ENCODE measurements at regions not wholly inside any gene's neighbourhood (a gene's known extent, or its start where the extent isn't known, plus 50 kb on each side); places are given as distances from the start of the nearest gene placed in this dataset.
"Not testable (repeated sequence)": the region's sequence is repeated elsewhere in the genome, so short reads cannot be mapped to it uniquely, and the experiment has no call there.

DNA sequence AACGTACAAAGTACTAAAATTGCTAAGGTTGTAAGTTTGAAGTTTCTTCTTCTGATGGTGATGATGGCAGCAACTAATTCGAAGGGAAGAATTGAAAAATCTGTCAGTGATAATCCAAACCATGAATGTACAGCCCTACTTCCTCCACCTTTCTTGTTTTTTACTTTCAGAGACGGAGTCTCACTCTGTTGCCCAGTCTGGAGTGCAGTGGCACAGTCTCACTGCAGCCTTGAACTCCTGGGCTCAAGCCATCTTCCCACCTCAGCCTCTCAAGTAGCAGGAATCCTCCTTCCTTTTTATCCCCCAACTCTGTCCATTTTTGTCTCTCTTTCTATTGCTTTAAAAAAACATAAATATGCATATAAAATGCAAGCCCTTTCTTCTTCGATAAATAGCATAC lies 112.3 kb upstream of the SOX21 start:
- DNase-seq (ENCODE audit: low read depth, low spot score) = no peak

DNA sequence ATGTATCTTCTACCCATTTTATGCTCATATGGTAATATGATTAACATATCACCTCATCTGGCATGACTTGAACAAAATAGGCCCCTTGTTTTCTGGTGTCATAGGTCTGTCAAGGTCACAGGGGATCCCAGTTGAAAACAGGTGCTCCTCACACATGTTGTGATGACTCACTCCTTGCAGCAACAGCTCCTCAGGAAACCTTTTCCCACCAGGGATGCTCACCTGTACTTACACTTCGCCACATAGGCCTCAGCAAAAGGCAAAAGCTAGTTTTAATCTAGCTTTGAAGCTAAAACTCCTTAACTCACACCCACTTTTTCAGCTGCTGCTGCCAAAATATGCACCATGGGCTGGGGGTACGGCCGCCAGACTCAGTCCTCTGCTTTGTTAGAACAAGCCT lies 110.0 kb upstream of the SOX21 start:
- DNase-seq (ENCODE audit: low read depth, low spot score) = no peak

DNA sequence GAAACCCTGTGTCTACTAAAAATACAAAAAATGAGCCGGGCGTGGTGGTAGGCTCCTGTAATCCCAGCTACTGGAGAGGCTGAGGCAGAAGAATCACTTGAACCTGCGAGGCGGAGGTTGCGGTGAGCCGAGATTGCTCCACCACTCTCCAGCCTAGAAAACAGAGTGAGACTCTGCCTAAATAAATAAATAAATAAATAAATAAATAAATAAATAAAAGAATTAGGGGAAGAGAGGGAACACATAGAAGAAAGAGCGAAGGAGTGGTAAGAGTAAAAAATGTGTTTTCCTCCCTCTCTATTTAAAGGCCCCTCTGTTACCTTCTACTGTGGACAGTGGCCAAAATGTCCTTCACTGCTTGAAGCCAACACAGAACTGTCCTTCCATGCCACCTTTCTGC lies 103.9 kb upstream of the SOX21 start:
- DNase-seq (ENCODE audit: low read depth, low spot score) = no peak

GRCh38 chr13:94813920-94814475 lies 101.7 kb upstream of the SOX21 start:
- DNase-seq (ENCODE audit: low read depth, low spot score) = no peak

DNA sequence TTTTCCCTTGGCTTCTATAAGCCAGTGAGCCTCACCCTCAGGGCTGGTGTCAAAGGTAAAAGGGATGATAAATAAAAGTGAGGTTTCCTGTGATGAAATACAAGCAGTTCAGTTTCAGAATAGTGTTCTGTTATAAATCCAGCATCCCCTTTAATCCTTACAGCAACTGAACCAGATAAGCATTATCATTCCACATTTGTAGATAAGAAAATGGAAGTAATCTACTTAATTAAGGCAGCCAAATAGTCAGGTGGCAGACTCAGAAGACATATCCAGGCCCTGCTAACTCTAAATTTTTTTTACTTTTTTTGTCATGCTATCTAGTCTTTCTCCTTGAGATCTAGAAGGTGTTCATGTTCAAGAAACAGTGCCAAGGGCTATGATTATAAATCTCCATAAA lies 99.4 kb upstream of the SOX21 start:
- no peak for DNase-seq (ENCODE audit: low read depth, low spot score)

DNA sequence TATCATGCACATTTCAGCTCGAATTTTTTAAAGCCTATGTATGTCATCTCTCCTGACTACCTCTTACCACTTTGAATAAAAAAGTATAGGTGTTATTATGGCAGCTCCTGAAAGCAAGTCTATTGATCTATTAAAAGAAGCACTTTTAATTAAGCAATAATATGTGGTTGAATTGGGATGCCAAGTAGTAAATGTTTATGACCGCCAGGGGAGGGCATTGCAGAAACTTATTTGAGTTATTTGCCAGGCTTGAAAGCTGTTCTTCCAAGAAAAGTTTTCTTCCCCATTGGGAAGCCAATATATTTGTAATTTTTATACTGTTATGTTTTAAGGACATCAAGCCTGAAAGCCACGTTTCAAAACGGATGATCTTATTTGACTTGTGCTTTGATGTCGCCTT lies 88.1 kb upstream of the SOX21 start:
- DNase-seq (ENCODE audit: low read depth, low spot score) = no peak

GRCh38 chr13:94799299-94799698 lies 87.0 kb upstream of the SOX21 start:
- no peak for DNase-seq (ENCODE audit: low read depth, low spot score)

DNA sequence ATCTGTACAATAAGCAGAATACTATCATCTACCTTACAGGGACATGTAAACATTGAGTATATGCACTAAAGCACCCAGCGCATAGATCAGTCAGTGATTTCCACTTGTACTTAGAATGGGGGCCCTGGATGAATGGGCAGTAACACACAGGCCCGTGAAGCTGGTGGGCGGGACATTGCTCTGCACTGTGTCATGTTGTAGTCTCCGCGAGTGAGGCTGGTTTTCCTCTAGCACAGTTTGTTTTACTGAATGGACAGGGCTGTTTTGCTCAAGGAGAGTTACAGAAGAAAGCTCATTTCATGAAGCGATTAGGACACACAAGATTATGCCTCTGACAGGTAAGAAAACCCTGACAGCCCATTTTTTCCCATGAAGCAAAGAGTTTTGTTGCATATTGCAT lies 86.4 kb upstream of the SOX21 start:
- DNase-seq (ENCODE audit: low read depth, low spot score) = no peak

- DNase-seq (ENCODE audit: low read depth, low spot score) = no peak
These were observed 82.9 kb upstream of the SOX21 start for GRCh38 chr13:94795292-94795691.

GRCh38 chr13:94786246-94786645 lies 73.9 kb upstream of the SOX21 start:
- not testable (repeated sequence) for DNase-seq (ENCODE audit: low read depth, low spot score)

DNA sequence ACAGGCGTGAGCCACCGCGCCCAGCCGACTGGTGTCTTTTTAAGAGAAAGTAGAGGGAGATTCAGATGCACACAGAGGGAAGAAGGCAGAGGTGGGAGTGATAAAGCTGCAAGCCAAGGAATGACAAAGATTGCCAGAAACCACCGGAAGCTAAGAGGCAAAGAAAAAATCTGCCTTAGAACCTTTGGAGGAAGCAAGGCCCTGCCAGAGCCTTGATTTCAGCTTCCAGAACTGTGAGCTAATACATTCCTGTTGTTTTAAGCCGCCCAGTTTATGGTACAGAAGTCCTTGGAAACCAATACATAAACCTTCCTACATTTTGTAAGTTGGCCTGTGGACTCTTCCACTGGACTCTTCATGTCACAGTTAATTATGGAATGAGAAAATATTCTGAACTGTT lies 71.7 kb upstream of the SOX21 start:
- peak; percentile 2 for DNase-seq (ENCODE audit: low read depth, low spot score)

DNA sequence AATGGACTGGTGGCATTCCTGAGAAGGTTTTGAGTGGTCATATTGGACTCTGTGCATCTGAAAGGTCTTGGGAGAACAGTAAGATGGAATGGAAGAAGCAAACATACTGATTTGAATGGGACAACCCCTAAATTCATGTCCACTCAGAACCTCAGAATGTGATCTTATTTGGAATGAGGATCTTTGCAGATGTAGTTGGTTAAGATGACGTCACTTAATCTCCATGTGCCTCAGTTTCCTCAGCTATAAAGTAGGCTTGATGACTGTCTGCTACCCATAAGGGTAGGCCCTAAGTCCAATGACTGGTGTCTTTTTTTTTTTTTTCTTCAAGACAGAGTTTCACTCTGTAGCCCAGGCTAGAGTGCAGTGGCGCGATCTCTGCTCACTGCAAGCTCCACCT lies 71.1 kb upstream of the SOX21 start:
- no peak for DNase-seq (ENCODE audit: low read depth, low spot score)

GRCh38 chr13:94780421-94780820 lies 68.1 kb upstream of the SOX21 start:
- no peak for DNase-seq (ENCODE audit: low read depth, low spot score)

- no peak for DNase-seq (ENCODE audit: low read depth, low spot score)
These were observed 66.6 kb upstream of the SOX21 start for GRCh38 chr13:94778986-94779385.

GRCh38 chr13:94778585-94778984 lies 66.2 kb upstream of the SOX21 start:
- DNase-seq (ENCODE audit: low read depth, low spot score) = no peak

GRCh38 chr13:94776956-94777355 lies 64.6 kb upstream of the SOX21 start:
- no peak for DNase-seq (ENCODE audit: low read depth, low spot score)

DNA sequence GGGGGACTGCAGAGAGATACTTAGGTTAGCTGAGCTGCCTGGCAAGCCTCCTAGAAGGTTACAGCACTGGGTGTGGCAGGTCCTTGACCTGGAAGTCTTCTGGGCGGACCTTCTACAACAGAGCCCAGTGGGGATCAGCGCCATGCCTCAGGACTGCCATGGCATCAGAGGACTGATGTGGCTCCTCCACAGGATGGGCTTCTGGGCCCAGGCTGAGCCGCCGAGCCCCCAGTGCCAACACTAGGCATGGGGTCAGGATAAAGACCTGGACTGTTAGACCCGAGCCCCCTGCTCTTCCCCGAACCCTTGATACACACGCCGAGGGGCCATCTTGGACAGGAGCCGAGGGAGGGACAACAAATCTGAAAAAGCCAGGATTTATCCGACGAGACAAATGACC lies 64.0 kb upstream of the SOX21 start:
- no peak for DNase-seq (ENCODE audit: low read depth, low spot score)

DNA sequence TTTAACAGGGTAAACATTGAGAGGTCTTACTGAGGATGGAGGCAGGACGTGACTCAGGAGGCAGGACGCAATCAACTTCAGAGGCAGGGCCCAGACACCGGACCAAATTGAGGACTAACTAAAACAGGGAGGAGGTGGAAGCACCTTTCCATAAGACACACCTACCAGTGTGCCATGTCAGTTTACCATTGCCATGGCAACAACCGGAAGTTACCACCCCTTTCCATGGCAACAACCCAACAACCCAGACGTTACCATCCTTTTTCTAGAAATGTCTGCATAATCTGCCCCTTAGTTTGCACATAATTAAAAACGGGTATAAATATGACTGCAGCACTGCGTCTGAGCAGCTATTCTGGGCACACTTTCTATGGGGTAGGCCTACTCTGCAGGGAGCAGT lies 53.5 kb upstream of the SOX21 start:
- DNase-seq (ENCODE audit: low read depth, low spot score) = no peak

DNA sequence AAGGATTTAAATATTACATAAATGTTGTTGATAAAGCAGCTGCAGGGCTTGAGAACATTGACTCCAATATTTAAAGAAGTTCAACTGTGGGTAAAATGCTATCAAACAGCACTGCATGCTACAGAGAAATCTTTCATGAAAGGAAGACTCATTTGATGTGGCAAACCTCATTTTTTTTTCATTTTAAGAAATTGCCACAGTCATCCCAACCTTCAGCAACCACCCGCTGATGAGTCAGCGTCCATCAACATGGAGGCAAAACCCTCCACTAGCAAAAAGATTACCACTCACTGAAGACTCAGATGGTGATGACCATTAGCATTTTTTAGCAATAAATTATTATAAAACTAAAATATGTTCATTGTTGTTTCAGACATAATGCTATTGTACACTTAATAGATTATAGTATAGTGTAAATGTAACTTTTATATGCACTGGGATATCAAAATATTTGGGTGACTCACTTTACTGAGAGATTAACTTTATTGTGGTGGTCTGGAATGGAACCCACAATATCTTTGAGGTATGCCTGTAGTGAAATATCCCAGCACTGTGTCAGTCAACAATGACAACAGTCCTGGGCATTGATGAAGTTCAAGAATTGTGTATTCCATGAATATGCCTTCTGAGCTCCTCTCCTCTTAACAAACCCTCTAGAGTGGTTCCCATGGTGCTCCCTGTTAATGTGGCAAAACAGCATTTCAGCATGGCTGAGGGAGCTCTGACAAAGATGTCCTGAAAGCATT lies 52.4 kb upstream of the SOX21 start:
- no peak for DNase-seq (ENCODE audit: low read depth, low spot score)

All from pulmonary artery endothelial cell (primary cell).